ENCODE measurements at regions not wholly inside any gene's neighbourhood (a gene's known extent, or its start where the extent isn't known, plus 50 kb on each side); places are given as distances from the start of the nearest gene placed in this dataset.
"Not testable (repeated sequence)": the region's sequence is repeated elsewhere in the genome, so short reads cannot be mapped to it uniquely, and the experiment has no call there.

GRCh38 chr1:66480162-66480561 is 53.8 kb upstream of the SGIP1 start:
- Histone ChIP-seq H3K79me1 (ENCODE audit: low read depth, low read length) (no peaks in the 10 kb centered on the region), H4K5ac (ENCODE audit: insufficient read length, low read depth, low read length) (no peak overlapping the region), H2AFZ (ENCODE audit: low read length) (no peak overlapping the region), H3K56ac (replicated peaks; ENCODE audit: insufficient read length, low read depth, low read length) (no peak overlapping the region), H2BK5ac (ENCODE audit: low read depth, low read length) (no peak overlapping the region), H3K4me1 (replicated peaks in 1 of 4; ENCODE audit: control insufficient read depth in 3 of 4, insufficient read depth in 4 of 4, low read length in 3 of 4) (no peaks in the 10 kb centered on the region), H3K27me3 (replicated peaks in 1 of 4; ENCODE audit: control insufficient read depth in 3 of 4, extremely low read depth in 1 of 4, insufficient read depth in 3 of 4, low read length in 3 of 4) (no peaks in the 10 kb centered on the region), H2AK5ac (ENCODE audit: low read depth, low read length) (no peak overlapping the region), H3K23ac (ENCODE audit: insufficient read length) (no peak overlapping the region), H3K27ac (ENCODE audit: low read depth, low read length) (no peak overlapping the region), H3K23me2 (ENCODE audit: low read depth, low read length) (no peaks in the 10 kb centered on the region), H4K8ac (ENCODE audit: extremely low read depth, insufficient read depth, low read length) (no peak overlapping the region), H3K18ac (ENCODE audit: extremely low read depth, low read length) (no peak overlapping the region), H3K4ac (replicated peaks; ENCODE audit: insufficient read length, low read depth, low read length) (no peak overlapping the region), H3K14ac (ENCODE audit: insufficient read length) (no peak overlapping the region), H3K79me2 (ENCODE audit: control insufficient read depth in 1 of 2, insufficient read depth in 2 of 2, low read length in 2 of 2) (no peaks in the 10 kb centered on the region), H2BK15ac (ENCODE audit: low read length) (no peak overlapping the region), H4K91ac (replicated peaks; ENCODE audit: insufficient read length, low read length) (no peak overlapping the region), H3K4me2 (ENCODE audit: insufficient read depth in 1 of 2, low read depth in 2 of 2, low read length in 2 of 2) (no peak overlapping the region), H3K36me3 (ENCODE audit: control insufficient read depth in 2 of 4, insufficient read depth in 4 of 4, low read length in 3 of 4) (no peaks in the 10 kb centered on the region), H3K9ac (replicated peaks in 1 of 4; ENCODE audit: extremely low read depth in 1 of 4, low read depth in 3 of 4, low read length in 3 of 4) (no peak overlapping the region), H3K4me3 (ENCODE audit: extremely low read depth in 1 of 4, insufficient read depth in 2 of 4, low read depth in 3 of 4, low read length in 4 of 4) (no peak overlapping the region), H2BK20ac (ENCODE audit: low read length) (no peak overlapping the region), H2BK120ac (replicated peaks; ENCODE audit: low read depth, low read length) (no peak overlapping the region), H2BK12ac (ENCODE audit: low read depth, low read length) (no peak overlapping the region), H4K20me1 (replicated peaks in 1 of 2; ENCODE audit: control insufficient read depth in 1 of 2, insufficient read depth in 2 of 2, low read length in 2 of 2) (no peaks in the 10 kb centered on the region), H3K9me3 (ENCODE audit: insufficient read depth in 2 of 2, low read depth in 1 of 2, low read length in 1 of 2) (no peaks in the 10 kb centered on the region)
- 91% methylated on average over 3 of the region's 3 CpGs; no CpG with 5 or more reads in 1 of the 2 experiments for WGBS, 2 experiments (ENCODE audit: extremely low coverage in 1 of 2, insufficient coverage in 1 of 2, insufficient read length in 1 of 2, insufficient replicate concordance in 2 of 2, low coverage in 1 of 2, low lambda C conversion rate in 2 of 2, missing lambda C conversion rate in 1 of 2)
- DNase-seq (ENCODE audit: low read depth in 1 of 2, low spot score in 2 of 2), result no peak
- no peak for FAIRE-seq
- ChIA-PET POLR2A (ENCODE audit: partially characterized antibody) (no interaction called here), CTCF (ENCODE audit: partially characterized antibody) (interaction anchor here (1.1 to 1.7 kb wide), 2 partner anchors 24 to 42 kb away, joined by 4 to 6 read pairs; no protein-coding TSS in a partner anchor)
- TF ChIP-seq RFX5 (IDR thresholded peaks at IDR 0.05; ENCODE audit: borderline replicate concordance, low read depth, low read length) (no peak), SIN3A (conservative IDR thresholded peaks at IDR 0.05 in 1 of 2, IDR thresholded peaks at IDR 0.05 in 1 of 2; ENCODE audit: low read depth in 1 of 2, low read length in 2 of 2) (no peak)

- H2BK20ac ChIP-seq (ENCODE audit: low read length); H3K4me2 ChIP-seq (ENCODE audit: insufficient read depth in 1 of 2, low read depth in 2 of 2, low read length in 2 of 2); H3K27me3 ChIP-seq (replicated peaks in 1 of 4; ENCODE audit: control insufficient read depth in 3 of 4, extremely low read depth in 1 of 4, insufficient read depth in 3 of 4, low read length in 3 of 4); H2BK12ac ChIP-seq (ENCODE audit: low read depth, low read length); H2AFZ ChIP-seq (ENCODE audit: low read length); H4K8ac ChIP-seq (ENCODE audit: extremely low read depth, insufficient read depth, low read length); H3K56ac ChIP-seq (replicated peaks; ENCODE audit: insufficient read length, low read depth, low read length); H2AK5ac ChIP-seq (ENCODE audit: low read depth, low read length); H2BK5ac ChIP-seq (ENCODE audit: low read depth, low read length); H3K23me2 ChIP-seq (ENCODE audit: low read depth, low read length); H4K20me1 ChIP-seq (replicated peaks in 1 of 2; ENCODE audit: control insufficient read depth in 1 of 2, insufficient read depth in 2 of 2, low read length in 2 of 2); H3K14ac ChIP-seq (ENCODE audit: insufficient read length); H4K91ac ChIP-seq (replicated peaks; ENCODE audit: insufficient read length, low read length); H4K5ac ChIP-seq (ENCODE audit: insufficient read length, low read depth, low read length); H3K18ac ChIP-seq (ENCODE audit: extremely low read depth, low read length); FAIRE-seq; H3K9ac ChIP-seq (replicated peaks in 1 of 4; ENCODE audit: extremely low read depth in 1 of 4, low read depth in 3 of 4, low read length in 3 of 4); H2BK120ac ChIP-seq (replicated peaks; ENCODE audit: low read depth, low read length); H3K79me1 ChIP-seq (ENCODE audit: low read depth, low read length); H3K4ac ChIP-seq (replicated peaks; ENCODE audit: insufficient read length, low read depth, low read length); H3K23ac ChIP-seq (ENCODE audit: insufficient read length); POLR2A ChIA-PET (ENCODE audit: partially characterized antibody); H3K79me2 ChIP-seq (ENCODE audit: control insufficient read depth in 1 of 2, insufficient read depth in 2 of 2, low read length in 2 of 2); H2BK15ac ChIP-seq (ENCODE audit: low read length); H3K4me3 ChIP-seq (ENCODE audit: extremely low read depth in 1 of 4, insufficient read depth in 2 of 4, low read depth in 3 of 4, low read length in 4 of 4); H3K9me3 ChIP-seq (ENCODE audit: insufficient read depth in 2 of 2, low read depth in 1 of 2, low read length in 1 of 2); H3K36me3 ChIP-seq (ENCODE audit: control insufficient read depth in 2 of 4, insufficient read depth in 4 of 4, low read length in 3 of 4); H3K4me1 ChIP-seq (replicated peaks in 1 of 4; ENCODE audit: control insufficient read depth in 3 of 4, insufficient read depth in 4 of 4, low read length in 3 of 4); H3K27ac ChIP-seq (ENCODE audit: low read depth, low read length): not testable (repeated sequence)
- DNase-seq (ENCODE audit: low read depth in 1 of 2, low spot score in 2 of 2), result peak; percentile 13 to 50
- CTCF ChIA-PET (ENCODE audit: partially characterized antibody), result interaction anchor here (1.7 kb wide), 1 partner anchor 23 kb away, joined by 6 read pairs; no protein-coding TSS in a partner anchor
- WGBS, 2 experiments (ENCODE audit: extremely low coverage in 1 of 2, insufficient coverage in 1 of 2, insufficient read length in 1 of 2, insufficient replicate concordance in 2 of 2, low coverage in 1 of 2, low lambda C conversion rate in 2 of 2, missing lambda C conversion rate in 1 of 2), result 39% methylated on average over 5 of the region's 15 CpGs; no CpG with 5 or more reads in 1 of the 2 experiments
Observed at GRCh38 chr1:66481215-66481614, 52.7 kb upstream of the SGIP1 start.

Measured in H1 (cell line).